Naive B cell (primary cell): ENCODE measurements at regions not wholly inside any gene's neighbourhood (a gene's known extent, or its start where the extent isn't known, plus 50 kb on each side); places are given as distances from the start of the nearest gene placed in this dataset.

Source experiments
- ATAC-seq, 2 donors: fragments of 150-1000 bp; cut with Tn5 transposase; 2 replicates each; pipeline ENCODE4 v1.10.0; 2021; ENCODE audit warnings: low read depth in 2 of 2, mild to moderate bottlenecking in 2 of 2, moderate library complexity in 2 of 2
- DNase-seq: peaks from one replicate; pipeline ENCODE4 v3.0.0; 2022
- H3K27ac Mint-ChIP-seq, 6 donors: one replicate each; pipeline ENCODE4 v1.8.0; 2020 to 2022; ENCODE audit warnings: mild to moderate bottlenecking in 6 of 6, mixed read lengths in 6 of 6, moderate library complexity in 5 of 6, inconsistent platforms in 2 of 6
- H3K27me3 Mint-ChIP-seq, 3 donors: one replicate each; pipeline ENCODE4 v1.8.0; 2021 to 2022; ENCODE audit warnings: mixed read lengths in 3 of 3, mild to moderate bottlenecking in 1 of 3
- H3K36me3 Mint-ChIP-seq, 2 donors: one replicate each; pipeline ENCODE4 v1.8.0; 2020 to 2022; ENCODE audit warnings: mixed read lengths in 2 of 2, inconsistent platforms in 1 of 2, mild to moderate bottlenecking in 1 of 2
- H3K4me1 Mint-ChIP-seq, 3 donors: one replicate each; pipeline ENCODE4 v1.8.0; 2020 to 2022; ENCODE audit warnings: mixed read lengths in 3 of 3, inconsistent platforms in 1 of 3, mild to moderate bottlenecking in 1 of 3, moderate library complexity in 1 of 3
- H3K4me3 Mint-ChIP-seq, 8 donors: one replicate each; pipeline ENCODE4 v1.8.0; 2020 to 2022; ENCODE audit warnings: mild to moderate bottlenecking in 8 of 8, mixed read lengths in 8 of 8, moderate library complexity in 8 of 8, inconsistent platforms in 2 of 8
- H3K9me3 Mint-ChIP-seq, 7 donors: one replicate each; pipeline ENCODE4 v1.8.0; 2020 to 2022; ENCODE audit warnings: mixed read lengths in 7 of 7, mild to moderate bottlenecking in 5 of 7, inconsistent platforms in 2 of 7, moderate library complexity in 1 of 7

- DNase-seq = no peak
- Mint-ChIP-seq H3K4me1 (no peaks in the 10 kb centered on the region), H3K4me3 (no peak overlapping the region), H3K9me3 (peaks cover 0 to 9% (median 5%) of the 10 kb centered on the region in 7 donors), H3K27me3 (no peaks in the 10 kb centered on the region), H3K36me3 (no peaks in the 10 kb centered on the region), H3K27ac (no peak overlapping the region)
- ATAC-seq = no peak
Measured at GRCh38 chr15:27665002-27665401, 434.1 kb downstream of the OCA2 start.

GRCh38 chr15:27662892-27663291 lies 436.2 kb downstream of the OCA2 start:
- Mint-ChIP-seq H3K27ac (no peak overlapping the region), H3K4me3 (no peak overlapping the region), H3K27me3 (no peaks in the 10 kb centered on the region), H3K4me1 (no peaks in the 10 kb centered on the region), H3K9me3 (peaks cover 0 to 9% (median 4%) of the 10 kb centered on the region in 7 donors), H3K36me3 (no peaks in the 10 kb centered on the region)
- ATAC-seq = no peak
- no peak for DNase-seq

GRCh38 chr15:27660676-27661075 lies 438.4 kb downstream of the OCA2 start:
- Mint-ChIP-seq H3K4me1 (no peaks in the 10 kb centered on the region), H3K36me3 (no peaks in the 10 kb centered on the region), H3K9me3 (peaks cover 2 to 9% (median 4%) of the 10 kb centered on the region in 7 donors), H3K27me3 (no peaks in the 10 kb centered on the region), H3K27ac (peak overlapping the region in 1 of 6 donors; percentile 67), H3K4me3 (no peak overlapping the region)
- ATAC-seq (no peak), DNase-seq (no peak)

GRCh38 chr15:27656296-27656987 lies 442.7 kb downstream of the OCA2 start:
- H3K4me1 Mint-ChIP-seq = no peaks in the 10 kb centered on the region
- no peaks in the 10 kb centered on the region for H3K36me3 Mint-ChIP-seq
- H3K27me3 Mint-ChIP-seq = no peaks in the 10 kb centered on the region
- no peak overlapping the region for H3K27ac Mint-ChIP-seq
- DNase-seq = no peak
- ATAC-seq = no peak
- no peak overlapping the region for H3K4me3 Mint-ChIP-seq
- peaks cover 0 to 14% (median 4%) of the 10 kb centered on the region in 7 donors for H3K9me3 Mint-ChIP-seq

- Mint-ChIP-seq H3K27ac (no peak overlapping the region), H3K27me3 (no peaks in the 10 kb centered on the region), H3K4me1 (no peaks in the 10 kb centered on the region), H3K9me3 (peaks cover 0 to 14% (median 4%) of the 10 kb centered on the region in 7 donors), H3K4me3 (no peak overlapping the region), H3K36me3 (no peaks in the 10 kb centered on the region)
- no peak for DNase-seq
- ATAC-seq = no peak
Measured at GRCh38 chr15:27655056-27655455, 444.1 kb downstream of the OCA2 start.

- ATAC-seq (no peak), DNase-seq (no peak)
- H3K9me3 Mint-ChIP-seq = peaks cover 0 to 6% (median 3%) of the 10 kb centered on the region in 7 donors
- no peaks in the 10 kb centered on the region for H3K4me1 Mint-ChIP-seq
- H3K36me3 Mint-ChIP-seq = no peaks in the 10 kb centered on the region
- H3K4me3 Mint-ChIP-seq = no peak overlapping the region
- no peak overlapping the region for H3K27ac Mint-ChIP-seq
- H3K27me3 Mint-ChIP-seq = no peaks in the 10 kb centered on the region
Measured at GRCh38 chr15:27650244-27650643, 448.9 kb downstream of the OCA2 start.

GRCh38 chr15:27648359-27648758 lies 450.8 kb downstream of the OCA2 start:
- H3K36me3 Mint-ChIP-seq = no peaks in the 10 kb centered on the region
- no peaks in the 10 kb centered on the region for H3K27me3 Mint-ChIP-seq

GRCh38 chr15:27646531-27646930 lies 452.6 kb downstream of the OCA2 start:
- Mint-ChIP-seq H3K4me1 (no peaks in the 10 kb centered on the region), H3K9me3 (peaks cover 13 to 25% (median 16%) of the 10 kb centered on the region in 7 donors), H3K27me3 (no peaks in the 10 kb centered on the region), H3K36me3 (no peaks in the 10 kb centered on the region), H3K27ac (no peak overlapping the region), H3K4me3 (no peak overlapping the region)
- ATAC-seq = no peak
- DNase-seq = no peak

More at GRCh38 chr15:27648359-27648758, 450.8 kb downstream of the OCA2 start:
- Mint-ChIP-seq H3K4me3 (no peak overlapping the region), H3K27ac (no peak overlapping the region), H3K4me1 (no peaks in the 10 kb centered on the region), H3K9me3 (peaks cover 0 to 11% (median 6%) of the 10 kb centered on the region in 7 donors)
- no peak for DNase-seq
- no peak for ATAC-seq

GRCh38 chr15:27645672-27646071 lies 453.4 kb downstream of the OCA2 start:
- Mint-ChIP-seq H3K4me3 (no peak overlapping the region), H3K27me3 (no peaks in the 10 kb centered on the region), H3K36me3 (no peaks in the 10 kb centered on the region), H3K4me1 (no peaks in the 10 kb centered on the region), H3K27ac (no peak overlapping the region), H3K9me3 (peaks cover 13 to 27% (median 17%) of the 10 kb centered on the region in 7 donors)
- no peak for ATAC-seq
- no peak for DNase-seq

GRCh38 chr15:27642981-27643380 lies 456.1 kb downstream of the OCA2 start:
- DNase-seq = no peak
- H3K4me3 Mint-ChIP-seq = no peak overlapping the region

GRCh38 chr15:27639595-27639994 lies 459.5 kb downstream of the OCA2 start:
- H3K27me3 Mint-ChIP-seq = no peaks in the 10 kb centered on the region
- H3K4me3 Mint-ChIP-seq = no peak overlapping the region
- no peak overlapping the region for H3K27ac Mint-ChIP-seq
- H3K4me1 Mint-ChIP-seq = no peaks in the 10 kb centered on the region
- no peaks in the 10 kb centered on the region for H3K36me3 Mint-ChIP-seq
- DNase-seq (no peak), ATAC-seq (no peak)
- H3K9me3 Mint-ChIP-seq = peaks cover 19 to 37% (median 25%) of the 10 kb centered on the region in 7 donors

More at GRCh38 chr15:27642981-27643380, 456.1 kb downstream of the OCA2 start:
- Mint-ChIP-seq H3K9me3 (peaks cover 21 to 31% (median 26%) of the 10 kb centered on the region in 7 donors), H3K27me3 (no peaks in the 10 kb centered on the region), H3K27ac (no peak overlapping the region), H3K4me1 (no peaks in the 10 kb centered on the region), H3K36me3 (no peaks in the 10 kb centered on the region)
- ATAC-seq = no peak

GRCh38 chr15:27638958-27639357 lies 460.2 kb downstream of the OCA2 start:
- no peak overlapping the region for H3K27ac Mint-ChIP-seq
- H3K4me1 Mint-ChIP-seq = no peaks in the 10 kb centered on the region
- no peaks in the 10 kb centered on the region for H3K27me3 Mint-ChIP-seq
- no peak overlapping the region for H3K4me3 Mint-ChIP-seq
- DNase-seq = no peak
- peaks cover 15 to 37% (median 25%) of the 10 kb centered on the region in 7 donors for H3K9me3 Mint-ChIP-seq
- ATAC-seq = no peak
- no peaks in the 10 kb centered on the region for H3K36me3 Mint-ChIP-seq

- DNase-seq = no peak
- no peak overlapping the region for H3K27ac Mint-ChIP-seq
- H3K4me1 Mint-ChIP-seq = no peaks in the 10 kb centered on the region
- no peak for ATAC-seq
- no peaks in the 10 kb centered on the region for H3K27me3 Mint-ChIP-seq
- H3K36me3 Mint-ChIP-seq = no peaks in the 10 kb centered on the region
- H3K9me3 Mint-ChIP-seq = peaks cover 4 to 19% (median 13%) of the 10 kb centered on the region in 7 donors
- no peak overlapping the region for H3K4me3 Mint-ChIP-seq
Measured at GRCh38 chr15:27635916-27636315, 463.2 kb downstream of the OCA2 start.

- Mint-ChIP-seq H3K4me1 (no peaks in the 10 kb centered on the region), H3K27ac (no peak overlapping the region), H3K4me3 (no peak overlapping the region), H3K9me3 (peaks cover 18 to 37% (median 27%) of the 10 kb centered on the region in 7 donors), H3K27me3 (no peaks in the 10 kb centered on the region), H3K36me3 (peaks cover 6 to 21% of the 10 kb centered on the region in 2 donors)
- ATAC-seq (no peak), DNase-seq (no peak)
Measured at GRCh38 chr15:27628486-27628885, 470.6 kb downstream of the OCA2 start.
